Stimulated activated naive CD8-positive, alpha-beta T cell treated with anti-CD3 and anti-CD28 coated beads, Interleukin-15, amount 100 ng/mL, for 72 hours (primary cell): ENCODE measurements at regions not wholly inside any gene's neighbourhood (a gene's known extent, or its start where the extent isn't known, plus 50 kb on each side); places are given as distances from the start of the nearest gene placed in this dataset.
A peak's percentile ranks its signal among the peaks of the same experiment; 100 is the strongest.

Experiments
- ATAC-seq: fragments of 150-1000 bp; cut with Tn5 transposase; 2 replicates; pipeline ENCODE4 v1.10.0; 2021; ENCODE audit warnings: mild to moderate bottlenecking, moderate library complexity
- DNase-seq, 2 donors: peaks; one replicate each; pipeline ENCODE4 v3.0.0; 2021 to 2022
- H3K27ac Mint-ChIP-seq, 2 donors: one replicate each; pipeline ENCODE4 v1.8.0; 2022; ENCODE audit warnings: mild to moderate bottlenecking in 2 of 2, mixed read lengths in 2 of 2, moderate library complexity in 2 of 2
- H3K27me3 Mint-ChIP-seq: one replicate; pipeline ENCODE4 v1.8.0; 2022; ENCODE audit warnings: mixed read lengths
- H3K4me1 Mint-ChIP-seq: one replicate; pipeline ENCODE4 v1.8.0; 2022; ENCODE audit warnings: mild to moderate bottlenecking, mixed read lengths
- H3K4me3 Mint-ChIP-seq, 2 donors: one replicate each; pipeline ENCODE4 v1.8.0; 2022; ENCODE audit warnings: mild to moderate bottlenecking in 2 of 2, mixed read lengths in 2 of 2, moderate library complexity in 1 of 2
- H3K9me3 Mint-ChIP-seq, 2 donors: one replicate each; pipeline ENCODE4 v1.8.0; 2022; ENCODE audit warnings: mixed read lengths in 2 of 2

- DNase-seq (no peak), ATAC-seq (no peak)
- no peaks in the 10 kb centered on the region for H3K4me1 Mint-ChIP-seq
- H3K27me3 Mint-ChIP-seq: peaks cover 5% of the 10 kb centered on the region
- no peak overlapping the region for H3K27ac Mint-ChIP-seq
- H3K4me3 Mint-ChIP-seq: no peak overlapping the region
- no peaks in the 10 kb centered on the region for H3K9me3 Mint-ChIP-seq
Observed at GRCh38 chr6:20301256-20301655, 89.0 kb upstream of the MBOAT1 start.

- Mint-ChIP-seq H3K4me3 (no peak overlapping the region), H3K27me3 (peaks cover 5% of the 10 kb centered on the region), H3K27ac (no peak overlapping the region), H3K9me3 (no peaks in the 10 kb centered on the region), H3K4me1 (no peaks in the 10 kb centered on the region)
- DNase-seq: no peak
- ATAC-seq: no peak
Observed at GRCh38 chr6:20302168-20302567, 89.9 kb upstream of the MBOAT1 start.

DNA sequence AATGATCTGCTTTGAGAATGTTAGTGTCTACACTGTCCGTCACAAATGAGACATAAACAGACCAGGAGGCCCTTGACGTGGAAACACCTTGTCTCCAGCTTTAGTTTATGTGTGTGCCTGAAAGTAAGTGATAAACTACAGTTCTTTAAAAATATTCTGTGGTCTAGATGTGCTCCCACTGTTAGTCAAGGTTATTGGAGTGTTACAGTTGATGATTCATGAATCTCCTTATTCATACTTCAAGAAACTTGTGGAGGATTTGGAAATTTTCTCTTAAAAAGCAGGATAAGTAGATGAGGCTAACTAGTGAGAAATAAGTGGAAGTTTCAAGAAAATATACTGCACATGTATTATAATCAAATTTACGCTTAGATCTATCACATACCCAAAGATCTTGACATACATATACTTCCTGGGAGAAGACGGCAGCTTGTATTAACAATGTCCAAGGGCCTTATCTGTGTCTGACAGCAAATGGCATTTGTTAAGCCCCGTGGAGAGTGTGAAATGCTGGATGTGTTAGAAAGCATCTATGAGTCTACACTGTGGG is 90.5 kb upstream of the MBOAT1 start:
- Mint-ChIP-seq H3K27me3 (peaks cover 5% of the 10 kb centered on the region), H3K4me3 (no peak overlapping the region), H3K9me3 (no peaks in the 10 kb centered on the region), H3K4me1 (no peaks in the 10 kb centered on the region), H3K27ac (no peak overlapping the region)
- ATAC-seq (no peak), DNase-seq (no peak)

GRCh38 chr6:20306491-20306890 is 94.2 kb upstream of the MBOAT1 start:
- Mint-ChIP-seq H3K27me3 (no peaks in the 10 kb centered on the region), H3K4me3 (no peak overlapping the region), H3K9me3 (no peaks in the 10 kb centered on the region), H3K27ac (no peak overlapping the region), H3K4me1 (no peaks in the 10 kb centered on the region)
- DNase-seq (no peak), ATAC-seq (no peak)

- DNase-seq: no peak
- Mint-ChIP-seq H3K4me1 (peaks cover 6% of the 10 kb centered on the region), H3K4me3 (no peak overlapping the region), H3K27me3 (no peaks in the 10 kb centered on the region), H3K9me3 (no peaks in the 10 kb centered on the region), H3K27ac (no peak overlapping the region)
- no peak for ATAC-seq
Observed at GRCh38 chr6:20309186-20309585, 92.5 kb upstream of the E2F3 start.

- no peak overlapping the region for H3K27ac Mint-ChIP-seq
- H3K27me3 Mint-ChIP-seq: no peaks in the 10 kb centered on the region
- H3K4me3 Mint-ChIP-seq: no peak overlapping the region
- H3K4me1 Mint-ChIP-seq: peaks cover 6% of the 10 kb centered on the region
- no peaks in the 10 kb centered on the region for H3K9me3 Mint-ChIP-seq
- DNase-seq (no peak), ATAC-seq (no peak)
Observed at GRCh38 chr6:20310185-20310584, 91.5 kb upstream of the E2F3 start.

DNA sequence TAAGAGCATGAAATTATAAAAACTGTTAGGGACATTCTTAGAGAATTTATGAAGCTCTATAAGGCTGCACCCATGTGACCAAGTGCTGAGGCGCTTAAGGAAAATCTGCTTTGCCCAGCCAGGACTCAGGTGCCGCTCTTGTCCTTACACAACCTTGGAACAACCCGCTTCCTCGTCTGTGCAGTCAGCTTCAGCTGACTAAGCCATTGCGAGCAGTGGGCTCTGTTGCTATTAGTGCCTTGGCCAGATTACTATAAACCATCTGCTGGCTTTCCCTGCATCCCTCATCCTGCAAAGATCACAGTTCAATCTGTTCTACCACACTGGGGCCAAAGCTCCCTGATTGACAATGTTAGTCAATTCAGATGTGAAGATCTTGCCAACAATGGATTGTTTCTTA is 89.1 kb upstream of the E2F3 start:
- Mint-ChIP-seq H3K27ac (no peak overlapping the region), H3K27me3 (no peaks in the 10 kb centered on the region), H3K9me3 (no peaks in the 10 kb centered on the region), H3K4me3 (no peak overlapping the region), H3K4me1 (peaks cover 6% of the 10 kb centered on the region)
- no peak for ATAC-seq
- no peak for DNase-seq

- Mint-ChIP-seq H3K4me1 (peaks cover 6% of the 10 kb centered on the region), H3K9me3 (no peaks in the 10 kb centered on the region), H3K27me3 (no peaks in the 10 kb centered on the region), H3K4me3 (no peak overlapping the region), H3K27ac (no peak overlapping the region)
- no peak for DNase-seq
- ATAC-seq: no peak
Observed at GRCh38 chr6:20313051-20313450, 88.6 kb upstream of the E2F3 start.

- H3K4me1 Mint-ChIP-seq: peaks cover 6% of the 10 kb centered on the region
- ATAC-seq (no peak), DNase-seq (no peak)
- H3K27ac Mint-ChIP-seq: no peak overlapping the region
- no peak overlapping the region for H3K4me3 Mint-ChIP-seq
- H3K27me3 Mint-ChIP-seq: no peaks in the 10 kb centered on the region
- H3K9me3 Mint-ChIP-seq: peaks cover 0 to 5% of the 10 kb centered on the region in 2 donors
Observed at GRCh38 chr6:20313960-20314530, 87.6 kb upstream of the E2F3 start.

DNA sequence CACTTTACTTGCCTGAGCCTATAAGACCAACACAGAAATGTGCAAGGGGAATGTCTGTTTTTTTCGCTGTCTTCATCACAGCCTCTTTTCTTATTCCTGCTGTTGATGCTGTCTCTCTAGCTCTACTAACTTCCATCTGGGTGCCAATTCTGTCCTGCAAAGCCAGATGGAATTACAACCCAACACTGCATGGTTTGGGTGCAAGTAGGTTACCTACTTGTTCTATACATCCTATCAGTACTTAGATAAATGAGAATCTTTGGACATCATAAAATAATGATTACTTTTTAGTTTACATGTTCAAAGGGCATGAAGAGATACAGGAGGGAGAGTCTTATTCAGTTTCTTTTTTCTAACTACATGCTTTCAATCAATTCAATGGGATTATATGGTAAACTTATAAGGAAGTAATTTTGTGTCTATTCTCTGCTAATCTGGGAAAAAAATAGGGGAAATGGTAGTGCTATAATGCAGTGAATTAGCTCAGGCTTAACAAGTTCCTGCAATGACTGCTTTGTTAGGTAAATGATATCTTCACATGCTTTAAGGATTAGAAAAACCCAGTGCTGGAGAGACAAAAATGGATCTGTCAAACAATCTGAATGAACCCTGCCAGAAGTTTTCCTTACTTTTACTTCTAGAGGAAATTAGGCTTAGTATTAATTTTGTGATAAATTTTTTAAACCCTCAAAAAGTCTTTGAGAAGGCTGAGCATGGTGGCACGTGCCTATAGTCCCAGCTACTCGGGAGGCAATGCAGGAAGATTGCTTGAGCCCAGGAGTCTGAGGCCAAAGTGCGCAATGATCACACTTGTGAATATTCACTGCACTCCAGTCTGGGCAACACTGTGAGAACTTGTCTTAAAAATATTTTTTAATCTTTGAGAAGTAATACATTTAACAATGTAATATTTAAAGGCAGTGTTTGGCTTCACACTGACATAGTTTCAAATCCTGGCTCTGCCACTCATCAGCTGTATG is 86.5 kb upstream of the E2F3 start:
- Mint-ChIP-seq H3K4me1 (peaks cover 16% of the 10 kb centered on the region), H3K4me3 (no peak overlapping the region), H3K27me3 (no peaks in the 10 kb centered on the region), H3K9me3 (peaks cover 0 to 5% of the 10 kb centered on the region in 2 donors), H3K27ac (no peak overlapping the region)
- no peak for ATAC-seq
- DNase-seq: no peak

DNA sequence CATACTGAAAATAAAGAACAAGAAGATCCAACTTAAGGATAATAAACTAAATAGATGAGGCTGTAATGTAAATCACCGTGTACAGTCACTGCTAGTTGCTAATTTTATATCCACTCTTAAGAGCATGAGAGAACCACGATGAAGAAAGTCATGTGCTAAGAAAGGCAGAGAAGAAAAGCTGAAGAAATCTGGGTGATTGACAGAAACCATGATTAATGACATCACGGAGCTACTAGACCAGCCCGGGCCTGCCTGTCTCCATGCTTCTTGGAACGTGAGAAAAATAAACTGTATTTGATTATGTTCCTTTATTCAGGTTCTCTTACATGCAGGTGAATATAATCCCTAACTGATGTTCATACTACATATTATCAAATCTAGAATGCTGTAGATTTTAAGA is 84.2 kb upstream of the E2F3 start:
- H3K27me3 Mint-ChIP-seq: no peaks in the 10 kb centered on the region
- H3K4me1 Mint-ChIP-seq: peaks cover 22% of the 10 kb centered on the region
- DNase-seq (no peak), ATAC-seq (no peak)
- H3K4me3 Mint-ChIP-seq: no peak overlapping the region
- H3K9me3 Mint-ChIP-seq: peaks cover 0 to 5% of the 10 kb centered on the region in 2 donors
- no peak overlapping the region for H3K27ac Mint-ChIP-seq

GRCh38 chr6:20318851-20319387 is 82.8 kb upstream of the E2F3 start:
- no peak overlapping the region for H3K27ac Mint-ChIP-seq
- no peak for DNase-seq
- H3K4me3 Mint-ChIP-seq: peak overlapping the region in 1 of 2 donors; percentile 79
- H3K4me1 Mint-ChIP-seq: peaks cover 16% of the 10 kb centered on the region
- no peak for ATAC-seq
- no peaks in the 10 kb centered on the region for H3K27me3 Mint-ChIP-seq
- peaks cover 0 to 5% of the 10 kb centered on the region in 2 donors for H3K9me3 Mint-ChIP-seq

- peak; percentile 78 to 85 for DNase-seq
- Mint-ChIP-seq H3K27ac (peak overlapping the region; percentile 91 to 97), H3K4me1 (peaks cover 16% of the 10 kb centered on the region), H3K9me3 (peaks cover 0 to 5% of the 10 kb centered on the region in 2 donors), H3K4me3 (peak overlapping the region; percentile 79 to 81), H3K27me3 (no peaks in the 10 kb centered on the region)
- peak; percentile 97 for ATAC-seq
Observed at GRCh38 chr6:20319520-20320357, 81.9 kb upstream of the E2F3 start.

DNA sequence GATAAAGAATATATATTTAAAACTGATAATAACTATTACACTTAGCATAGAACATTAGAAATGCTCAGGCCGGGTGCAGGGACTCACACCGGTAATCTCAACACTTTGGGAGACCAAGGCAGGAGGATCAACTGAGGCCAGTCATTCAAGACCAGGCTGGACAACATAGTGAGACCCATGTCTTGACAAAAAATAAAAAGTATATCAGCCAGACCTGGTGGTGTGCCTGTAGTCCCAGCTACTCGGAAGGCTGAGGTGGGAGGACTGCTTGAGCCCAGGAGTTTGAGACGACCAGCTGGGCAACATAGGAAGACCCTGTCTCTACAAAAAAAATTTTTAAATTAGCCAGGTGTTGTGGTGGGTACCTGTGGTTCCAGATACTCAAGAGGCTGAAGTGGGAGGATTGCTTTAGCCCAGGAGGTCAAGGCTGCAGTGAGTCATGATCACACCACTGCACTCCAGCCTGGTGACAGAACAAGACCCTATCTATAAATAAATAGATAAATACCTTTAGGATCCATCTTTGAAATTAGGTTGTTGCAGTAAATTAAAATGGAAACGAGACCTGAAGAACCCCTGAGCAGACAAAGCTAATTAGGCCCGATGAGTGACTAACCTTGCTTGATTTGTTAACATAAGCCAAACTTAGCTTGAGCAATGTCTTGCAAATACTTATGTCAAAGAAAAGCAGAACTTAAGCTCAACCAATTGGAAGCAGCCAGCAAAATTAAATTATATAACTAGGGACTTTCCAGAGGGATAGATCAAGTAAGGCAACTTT is 75.8 kb upstream of the E2F3 start:
- H3K4me1 Mint-ChIP-seq: no peaks in the 10 kb centered on the region
- no peak for DNase-seq
- H3K4me3 Mint-ChIP-seq: no peak overlapping the region
- no peaks in the 10 kb centered on the region for H3K9me3 Mint-ChIP-seq
- H3K27ac Mint-ChIP-seq: no peak overlapping the region
- no peak for ATAC-seq
- no peaks in the 10 kb centered on the region for H3K27me3 Mint-ChIP-seq

- ATAC-seq (no peak), DNase-seq (no peak)
- no peak overlapping the region for H3K4me3 Mint-ChIP-seq
- H3K9me3 Mint-ChIP-seq: no peaks in the 10 kb centered on the region
- H3K27ac Mint-ChIP-seq: no peak overlapping the region
- no peaks in the 10 kb centered on the region for H3K4me1 Mint-ChIP-seq
- no peaks in the 10 kb centered on the region for H3K27me3 Mint-ChIP-seq
Observed at GRCh38 chr6:20326422-20326728, 75.3 kb upstream of the E2F3 start.
